Body of pancreas (tissue), 4 donors: ENCODE measurements at regions not wholly inside any gene's neighbourhood (a gene's known extent, or its start where the extent isn't known, plus 50 kb on each side); places are given as distances from the start of the nearest gene placed in this dataset.

Experiments used
- CTCF ChIP-seq, 7 experiments: fragments of 450-650 bp in 4 of 7; fragments of 200-600 bp in 3 of 7; sonication (generic) in 3 of 7; IDR thresholded peaks; one replicate each; pipeline ENCODE4 v1.5.1; 2016 to 2019; ENCODE audit warnings: antibody characterized with exemption in 7 of 7
- POLR2A ChIP-seq, 3 donors: fragments of 450-650 bp; IDR thresholded peaks; one replicate each; pipeline ENCODE4 v1.6.1; 2016; ENCODE audit warnings: antibody characterized with exemption in 3 of 3, mild to moderate bottlenecking in 2 of 3

- TF ChIP-seq CTCF (IDR thresholded peaks at IDR 0.05): no peak
- TF ChIP-seq POLR2A (IDR thresholded peaks at IDR 0.05): no peak
Observed at GRCh38 chr4:124483048-124483906, 229.3 kb downstream of the ANKRD50 start.
